Stimulated activated CD8-positive, alpha-beta memory T cell treated with anti-CD3 and anti-CD28 coated beads, Interleukin-7, amount 100 ng/mL, for 48 hours (primary cell): ENCODE measurements at regions not wholly inside any gene's neighbourhood (a gene's known extent, or its start where the extent isn't known, plus 50 kb on each side); places are given as distances from the start of the nearest gene placed in this dataset.

ENCODE experiments used
- DNase-seq, 2 donors: peaks; one replicate each; pipeline ENCODE4 v3.0.0-alpha.2; 2020; ENCODE audit warnings: low read depth in 1 of 2; ENCODE audit errors: extremely low read depth in 1 of 2

- no peak for DNase-seq
Measured at GRCh38 chr6:169847141-169847674, 95.8 kb downstream of the ERMARD start.

- no peak for DNase-seq
Measured at GRCh38 chr6:169846286-169847056, 95.0 kb downstream of the ERMARD start.

- no peak for DNase-seq
Measured at GRCh38 chr6:169845426-169846285, 94.2 kb downstream of the ERMARD start.

GRCh38 chr6:169844946-169845345 is 93.5 kb downstream of the ERMARD start:
- no peak for DNase-seq

- DNase-seq, result no peak
Measured at GRCh38 chr6:169843991-169844390, 92.6 kb downstream of the ERMARD start.

GRCh38 chr6:169843110-169843509 is 91.7 kb downstream of the ERMARD start:
- DNase-seq, result no peak

- no peak for DNase-seq
Measured at GRCh38 chr6:169841907-169842606, 90.6 kb downstream of the ERMARD start.

GRCh38 chr6:169841251-169841650 is 89.8 kb downstream of the ERMARD start:
- no peak for DNase-seq

GRCh38 chr6:169839898-169840631 is 88.6 kb downstream of the ERMARD start:
- DNase-seq, result no peak

GRCh38 chr6:169839493-169839892 is 88.1 kb downstream of the ERMARD start:
- no peak for DNase-seq

- DNase-seq, result no peak
Measured at GRCh38 chr6:169839029-169839481, 87.6 kb downstream of the ERMARD start.

- no peak for DNase-seq
Measured at GRCh38 chr6:169838346-169839028, 87.1 kb downstream of the ERMARD start.

- no peak for DNase-seq
Measured at GRCh38 chr6:169837529-169838250, 86.3 kb downstream of the ERMARD start.

GRCh38 chr6:169833258-169833794 is 81.9 kb downstream of the ERMARD start:
- no peak for DNase-seq

GRCh38 chr6:169832247-169832948 is 81.0 kb downstream of the ERMARD start:
- no peak for DNase-seq

GRCh38 chr6:169831450-169832246 is 80.2 kb downstream of the ERMARD start:
- DNase-seq, result peak; percentile 25 to 40
